K562 (cell line): ENCODE measurements at regions not wholly inside any gene's neighbourhood (a gene's known extent, or its start where the extent isn't known, plus 50 kb on each side); places are given as distances from the start of the nearest gene placed in this dataset.

ENCODE experiments used
- ATAC-seq: fragments of 200-7000 bp; cut with Tn5 transposase; 3 replicates; pipeline ENCODE4 v1.9.1; 2020; ENCODE audit warnings: moderate library complexity
- BruUV-seq: library from RNA; stranded (reverse); fragments of 400-500 nt; replicated peaks from 2 replicates; lab custom pipeline; 2021; lab: Mats Ljungman, UMichigan
- CTCF ChIA-PET: fragments of 300-600 bp; formaldehyde crosslinking; extraction: SDS; loops from one replicate; lab custom pipeline; 2021; ENCODE audit warnings: low intra/inter-chr PET ratio; lab: Yijun Ruan, JAX
- POLR2A ChIA-PET: fragments of 300-600, 350-650 bp; sonication (Branson Sonifier 250); formaldehyde crosslinking; extraction: SDS; loops from one replicate; lab custom pipeline; 2021; ENCODE audit warnings: antibody characterized with exemption, inconsistent platforms; lab: Yijun Ruan, JAX
- DNase-seq, 4 experiments: peaks; one replicate each; pipeline versions ENCODE4 v3.0.0 to v3.0.0-alpha.2; 2011 to 2018; ENCODE audit warnings: low spot score in 3 of 4, mixed read lengths in 3 of 4; ENCODE audit errors: extremely low read depth in 1 of 4
- FAIRE-seq: peaks from 2 replicates; lab custom pipeline; 2011; peaks lifted over from hg19 to GRCh38; lab: Jason Lieb, UNC
- H2AFZ ChIP-seq: 2 replicates; pipeline ENCODE4 v1.6.0; 2011; ENCODE audit warnings: low read depth, low read length, control low read depth, inconsistent platforms
- H3K27ac ChIP-seq: fragments of 200-600 bp; 3 replicates; pipeline ENCODE4 v1.8.0; 2011; ENCODE audit warnings: low read depth, mild to moderate bottlenecking, control low read depth, inconsistent platforms, low read length, moderate library complexity, mixed read lengths; ENCODE audit errors: extremely low read depth
- H3K27me3 ChIP-seq, 2 experiments: fragments of 300-600 bp in 1 of 2; 2 replicates in 1 of 2; 3 replicates in 1 of 2; pipeline versions ENCODE4 v1.6.0 to v1.8.0; 2011; ENCODE audit warnings: inconsistent platforms in 2 of 2, low read length in 2 of 2, mild to moderate bottlenecking in 1 of 2, mixed read lengths in 1 of 2, moderate library complexity in 1 of 2; ENCODE audit not compliant: control insufficient read depth in 2 of 2, insufficient read depth in 2 of 2
- H3K36me3 ChIP-seq: fragments of 300-600 bp; 3 replicates; pipeline ENCODE4 v1.8.0; 2011; ENCODE audit warnings: mild to moderate bottlenecking, low read length, inconsistent platforms; ENCODE audit not compliant: control insufficient read depth, insufficient read depth
- H3K4me1 ChIP-seq, 2 experiments: fragments of 200-600 bp in 1 of 2; replicated peaks in 1 of 2; 2 replicates in 1 of 2; 3 replicates in 1 of 2; pipeline versions ENCODE4 v1.5.1 to v1.8.0; 2011; ENCODE audit warnings: inconsistent platforms in 2 of 2, low read length in 2 of 2, mild to moderate bottlenecking in 1 of 2, mixed read lengths in 1 of 2, moderate library complexity in 1 of 2; ENCODE audit not compliant: control insufficient read depth in 2 of 2, insufficient read depth in 2 of 2
- H3K4me2 ChIP-seq: 2 replicates; pipeline ENCODE4 v1.6.1; 2011; ENCODE audit warnings: low read length, control low read depth, inconsistent platforms, mixed read lengths; ENCODE audit not compliant: insufficient read depth
- H3K4me3 ChIP-seq: fragments of 200-600 bp; sonication (generic), shearing (Covaris generic); 2 replicates; pipeline ENCODE4 v1.5.1; 2016; ENCODE audit warnings: control low read depth, inconsistent platforms
- H3K79me2 ChIP-seq: fragments of 200-600 bp; 3 replicates; pipeline ENCODE4 v1.8.0; 2011; ENCODE audit warnings: low read length, inconsistent platforms; ENCODE audit not compliant: control insufficient read depth, insufficient read depth
- H3K9ac ChIP-seq, 2 experiments: 2 replicates each; pipeline versions ENCODE4 v1.6.0 to v1.6.1; 2011; ENCODE audit warnings: low read depth in 2 of 2, low read length in 2 of 2, control low read depth in 1 of 2, inconsistent platforms in 1 of 2, mild to moderate bottlenecking in 1 of 2, mixed read lengths in 1 of 2; ENCODE audit not compliant: insufficient read depth in 1 of 2
- H3K9me1 ChIP-seq: one replicate; pipeline ENCODE4 v1.6.0; 2011; ENCODE audit warnings: inconsistent platforms, mild to moderate bottlenecking, low read length, moderate library complexity; ENCODE audit not compliant: control insufficient read depth, insufficient read depth
- H3K9me3 ChIP-seq: replicated peaks from 2 replicates; pipeline ENCODE4 v1.5.1; 2011; ENCODE audit warnings: low read depth, low read length, inconsistent platforms; ENCODE audit not compliant: control insufficient read depth, insufficient read depth
- H4K20me1 ChIP-seq: replicated peaks from 2 replicates; pipeline ENCODE4 v1.6.1; 2011; ENCODE audit warnings: low read length, inconsistent platforms, mixed read lengths; ENCODE audit not compliant: control insufficient read depth, insufficient read depth
- GTF2E2 ChIP-seq: fragments of 200-800 bp; sonication (Bioruptor generic); IDR thresholded peaks from 2 replicates; pipeline ENCODE4 v1.6.1; 2016; ENCODE audit warnings: missing genetic modification characterization, missing compliant biosample characterization
- SIN3A ChIP-seq, 2 experiments: fragments of 150-350 bp in 1 of 2; IDR thresholded peaks; 2 replicates each; pipeline ENCODE4 v1.6.1; 2011 to 2016; ENCODE audit warnings: borderline replicate concordance in 2 of 2, low read depth in 2 of 2, low read length in 2 of 2, mild to moderate bottlenecking in 2 of 2, moderate library complexity in 2 of 2; ENCODE audit not compliant: control insufficient read depth in 1 of 2
- TSC22D4 ChIP-seq: fragments of 450-650 bp; IDR thresholded peaks from 2 replicates; pipeline ENCODE4 v1.6.1; 2016; ENCODE audit warnings: missing genetic modification characterization, missing biosample characterization, control low read depth
- ZNF311 ChIP-seq: fragments of 250-450 bp; sonication (Bioruptor Pico); IDR thresholded peaks from 2 replicates; pipeline ENCODE4 v1.4.0; 2020; ENCODE audit warnings: mild to moderate bottlenecking, moderate library complexity
- ZNF668 ChIP-seq: fragments of 250-450 bp; sonication (Bioruptor Pico); IDR thresholded peaks from 2 replicates; pipeline ENCODE4 v1.8.0; 2022; ENCODE audit warnings: mild to moderate bottlenecking, inconsistent platforms
- WGBS: fragments of 100-300 bp; shearing (Covaris generic); methylation state at CpG from one replicate; pipeline ENCODE4 v1.1.6; 2016; ENCODE audit warnings: low coverage, mixed read lengths; ENCODE audit not compliant: insufficient coverage; ENCODE audit errors: missing lambda C conversion rate; 5-methylcytosine and 5-hydroxymethylcytosine counted together
- in situ Hi-C: fragments of 300-500 bp; cut with MboI; formaldehyde crosslinking; loops from 4 replicates; pipeline ENCODE4 v1.15.0; 2018; ENCODE audit warnings: inconsistent platforms, mixed read lengths
- intact Hi-C: fragments of 100-400 bp; cut with micrococcal nuclease; formaldehyde crosslinking; loops from 2 replicates; pipeline ENCODE4 v1.14.2; 2022
- TF ChIP-seq, protein P1 (sequence below): fragments of 450-650 bp; IDR thresholded peaks from 2 replicates; pipeline ENCODE4 v1.6.1; 2016; ENCODE audit warnings: low read depth
- TF ChIP-seq, protein P2 (sequence below): sonication (generic); formaldehyde crosslinking; IDR thresholded peaks from 2 replicates; pipeline ENCODE4 v1.8.1; 2023; ENCODE audit warnings: mild to moderate bottlenecking, missing genetic modification reagents, moderate library complexity
- TF ChIP-seq, protein P3 (sequence below): fragments of 450-650 bp; IDR thresholded peaks from 2 replicates; pipeline ENCODE4 v1.6.1; 2018; ENCODE audit warnings: mild to moderate bottlenecking, low read depth; ENCODE audit not compliant: partially characterized antibody
- TF ChIP-seq, protein P4 (sequence below): fragments of 200-400 bp; formaldehyde crosslinking; IDR thresholded peaks from 2 replicates; pipeline ENCODE4 v1.6.1; 2017; ENCODE audit warnings: mild to moderate bottlenecking, low read depth, low read length, moderate library complexity

DNA sequence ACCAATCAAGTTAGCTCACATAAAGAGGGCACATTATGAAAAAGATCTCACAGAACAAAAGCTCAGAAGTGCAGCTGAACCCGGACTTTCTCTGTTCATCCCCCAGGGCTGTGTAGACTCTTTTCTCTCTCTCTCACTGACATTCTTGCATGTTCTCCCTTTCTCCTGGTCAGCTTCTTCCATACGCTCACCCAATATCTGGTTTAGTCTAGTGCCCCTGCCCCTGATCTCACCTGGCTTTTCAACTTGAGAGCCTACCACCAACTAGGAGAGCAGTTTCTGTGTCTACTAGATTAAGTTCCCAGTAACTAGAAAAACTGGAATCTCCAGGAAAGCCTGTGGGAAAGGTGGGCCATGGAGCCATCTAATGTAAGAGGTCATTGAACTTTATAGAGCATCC lies 126.9 kb upstream of the GRIK3 start:
- 3% methylated on average over 2 of the region's 2 CpGs for WGBS
- in situ Hi-C loops, result no loop called here
- Histone ChIP-seq H3K9ac (no peak overlapping the region), H3K4me3 (no peak overlapping the region), H3K9me1 (no peaks in the 10 kb centered on the region), H4K20me1 (no peaks in the 10 kb centered on the region), H3K4me1 (no peaks in the 10 kb centered on the region), H3K4me2 (no peak overlapping the region), H2AFZ (no peak overlapping the region), H3K36me3 (no peaks in the 10 kb centered on the region), H3K27me3 (no peaks in the 10 kb centered on the region), H3K79me2 (no peaks in the 10 kb centered on the region), H3K9me3 (no peaks in the 10 kb centered on the region), H3K27ac (no peak overlapping the region)
- intact Hi-C loops, result no loop called here
- no peak for ATAC-seq
- no peak for DNase-seq
- CTCF ChIA-PET, result no interaction called here
- no peak for FAIRE-seq
- BruUV-seq, result no TSS peak
- POLR2A ChIA-PET, result no interaction called here
- TF ChIP-seq, protein P1, sequence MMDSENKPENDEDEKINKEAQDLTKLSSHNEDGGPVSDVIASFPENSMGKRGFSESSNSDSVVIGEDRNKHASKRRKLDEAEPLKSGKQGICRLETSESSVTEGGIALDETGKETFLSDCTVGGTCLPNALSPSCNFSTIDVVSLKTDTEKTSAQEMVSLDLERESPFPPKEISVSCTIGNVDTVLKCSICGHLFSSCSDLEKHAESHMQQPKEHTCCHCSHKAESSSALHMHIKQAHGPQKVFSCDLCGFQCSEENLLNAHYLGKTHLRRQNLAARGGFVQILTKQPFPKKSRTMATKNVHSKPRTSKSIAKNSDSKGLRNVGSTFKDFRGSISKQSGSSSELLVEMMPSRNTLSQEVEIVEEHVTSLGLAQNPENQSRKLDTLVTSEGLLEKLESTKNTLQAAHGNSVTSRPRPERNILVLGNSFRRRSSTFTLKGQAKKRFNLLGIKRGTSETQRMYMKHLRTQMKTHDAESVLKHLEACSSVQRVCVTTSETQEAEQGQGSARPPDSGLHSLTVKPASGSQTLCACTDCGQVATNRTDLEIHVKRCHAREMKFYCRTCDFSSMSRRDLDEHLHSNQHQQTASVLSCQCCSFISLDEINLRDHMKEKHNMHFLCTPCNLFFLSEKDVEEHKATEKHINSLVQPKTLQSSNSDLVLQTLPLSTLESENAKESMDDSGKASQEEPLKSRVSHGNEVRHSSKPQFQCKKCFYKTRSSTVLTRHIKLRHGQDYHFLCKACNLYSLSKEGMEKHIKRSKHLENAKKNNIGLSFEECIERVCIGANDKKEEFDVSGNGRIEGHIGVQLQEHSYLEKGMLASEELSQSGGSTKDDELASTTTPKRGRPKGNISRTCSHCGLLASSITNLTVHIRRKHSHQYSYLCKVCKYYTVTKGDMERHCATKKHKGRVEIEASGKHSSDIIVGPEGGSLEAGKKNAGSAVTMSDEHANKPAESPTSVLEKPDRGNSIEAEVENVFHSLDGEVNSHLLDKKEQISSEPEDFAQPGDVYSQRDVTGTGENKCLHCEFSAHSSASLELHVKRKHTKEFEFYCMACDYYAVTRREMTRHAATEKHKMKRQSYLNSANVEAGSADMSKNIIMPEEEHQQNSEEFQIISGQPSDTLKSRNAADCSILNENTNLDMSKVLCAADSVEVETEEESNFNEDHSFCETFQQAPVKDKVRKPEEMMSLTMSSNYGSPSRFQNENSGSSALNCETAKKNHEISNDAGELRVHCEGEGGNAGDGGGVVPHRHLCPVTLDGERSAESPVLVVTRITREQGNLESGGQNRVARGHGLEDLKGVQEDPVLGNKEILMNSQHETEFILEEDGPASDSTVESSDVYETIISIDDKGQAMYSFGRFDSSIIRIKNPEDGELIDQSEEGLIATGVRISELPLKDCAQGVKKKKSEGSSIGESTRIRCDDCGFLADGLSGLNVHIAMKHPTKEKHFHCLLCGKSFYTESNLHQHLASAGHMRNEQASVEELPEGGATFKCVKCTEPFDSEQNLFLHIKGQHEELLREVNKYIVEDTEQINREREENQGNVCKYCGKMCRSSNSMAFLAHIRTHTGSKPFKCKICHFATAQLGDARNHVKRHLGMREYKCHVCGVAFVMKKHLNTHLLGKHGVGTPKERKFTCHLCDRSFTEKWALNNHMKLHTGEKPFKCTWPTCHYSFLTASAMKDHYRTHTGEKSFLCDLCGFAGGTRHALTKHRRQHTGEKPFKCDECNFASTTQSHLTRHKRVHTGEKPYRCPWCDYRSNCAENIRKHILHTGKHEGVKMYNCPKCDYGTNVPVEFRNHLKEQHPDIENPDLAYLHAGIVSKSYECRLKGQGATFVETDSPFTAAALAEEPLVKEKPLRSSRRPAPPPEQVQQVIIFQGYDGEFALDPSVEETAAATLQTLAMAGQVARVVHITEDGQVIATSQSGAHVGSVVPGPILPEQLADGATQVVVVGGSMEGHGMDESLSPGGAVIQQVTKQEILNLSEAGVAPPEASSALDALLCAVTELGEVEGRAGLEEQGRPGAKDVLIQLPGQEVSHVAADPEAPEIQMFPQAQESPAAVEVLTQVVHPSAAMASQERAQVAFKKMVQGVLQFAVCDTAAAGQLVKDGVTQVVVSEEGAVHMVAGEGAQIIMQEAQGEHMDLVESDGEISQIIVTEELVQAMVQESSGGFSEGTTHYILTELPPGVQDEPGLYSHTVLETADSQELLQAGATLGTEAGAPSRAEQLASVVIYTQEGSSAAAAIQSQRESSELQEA, result no peak
- TF ChIP-seq, protein P2, sequence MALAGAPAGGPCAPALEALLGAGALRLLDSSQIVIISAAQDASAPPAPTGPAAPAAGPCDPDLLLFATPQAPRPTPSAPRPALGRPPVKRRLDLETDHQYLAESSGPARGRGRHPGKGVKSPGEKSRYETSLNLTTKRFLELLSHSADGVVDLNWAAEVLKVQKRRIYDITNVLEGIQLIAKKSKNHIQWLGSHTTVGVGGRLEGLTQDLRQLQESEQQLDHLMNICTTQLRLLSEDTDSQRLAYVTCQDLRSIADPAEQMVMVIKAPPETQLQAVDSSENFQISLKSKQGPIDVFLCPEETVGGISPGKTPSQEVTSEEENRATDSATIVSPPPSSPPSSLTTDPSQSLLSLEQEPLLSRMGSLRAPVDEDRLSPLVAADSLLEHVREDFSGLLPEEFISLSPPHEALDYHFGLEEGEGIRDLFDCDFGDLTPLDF (CRISPR knock-in tag), result no peak
- no peak for TF ChIP-seq ZNF668 (CRISPR knock-in tag)
- no peak for TF ChIP-seq ZNF311 (CRISPR knock-in tag)
- TF ChIP-seq, protein P3, sequence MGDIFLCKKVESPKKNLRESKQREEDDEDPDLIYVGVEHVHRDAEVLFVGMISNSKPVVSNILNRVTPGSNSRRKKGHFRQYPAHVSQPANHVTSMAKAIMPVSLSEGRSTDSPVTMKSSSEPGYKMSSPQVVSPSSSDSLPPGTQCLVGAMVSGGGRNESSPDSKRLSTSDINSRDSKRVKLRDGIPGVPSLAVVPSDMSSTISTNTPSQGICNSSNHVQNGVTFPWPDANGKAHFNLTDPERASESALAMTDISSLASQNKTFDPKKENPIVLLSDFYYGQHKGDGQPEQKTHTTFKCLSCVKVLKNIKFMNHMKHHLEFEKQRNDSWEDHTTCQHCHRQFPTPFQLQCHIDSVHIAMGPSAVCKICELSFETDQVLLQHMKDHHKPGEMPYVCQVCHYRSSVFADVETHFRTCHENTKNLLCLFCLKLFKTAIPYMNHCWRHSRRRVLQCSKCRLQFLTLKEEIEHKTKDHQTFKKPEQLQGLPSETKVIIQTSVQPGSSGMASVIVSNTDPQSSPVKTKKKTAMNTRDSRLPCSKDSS, result no peak
- TF ChIP-seq SIN3A (IDR thresholded peaks at IDR 0.05; ENCODE audit: borderline replicate concordance in 2 of 2, control insufficient read depth in 1 of 2, low read depth in 2 of 2, low read length in 2 of 2), result no peak
- no peak for TF ChIP-seq TSC22D4 (tag)
- no peak for TF ChIP-seq GTF2E2 (tag)
- TF ChIP-seq, protein P4, sequence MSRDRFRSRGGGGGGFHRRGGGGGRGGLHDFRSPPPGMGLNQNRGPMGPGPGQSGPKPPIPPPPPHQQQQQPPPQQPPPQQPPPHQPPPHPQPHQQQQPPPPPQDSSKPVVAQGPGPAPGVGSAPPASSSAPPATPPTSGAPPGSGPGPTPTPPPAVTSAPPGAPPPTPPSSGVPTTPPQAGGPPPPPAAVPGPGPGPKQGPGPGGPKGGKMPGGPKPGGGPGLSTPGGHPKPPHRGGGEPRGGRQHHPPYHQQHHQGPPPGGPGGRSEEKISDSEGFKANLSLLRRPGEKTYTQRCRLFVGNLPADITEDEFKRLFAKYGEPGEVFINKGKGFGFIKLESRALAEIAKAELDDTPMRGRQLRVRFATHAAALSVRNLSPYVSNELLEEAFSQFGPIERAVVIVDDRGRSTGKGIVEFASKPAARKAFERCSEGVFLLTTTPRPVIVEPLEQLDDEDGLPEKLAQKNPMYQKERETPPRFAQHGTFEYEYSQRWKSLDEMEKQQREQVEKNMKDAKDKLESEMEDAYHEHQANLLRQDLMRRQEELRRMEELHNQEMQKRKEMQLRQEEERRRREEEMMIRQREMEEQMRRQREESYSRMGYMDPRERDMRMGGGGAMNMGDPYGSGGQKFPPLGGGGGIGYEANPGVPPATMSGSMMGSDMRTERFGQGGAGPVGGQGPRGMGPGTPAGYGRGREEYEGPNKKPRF, result no peak
